ENCODE measurements at regions not wholly inside any gene's neighbourhood (a gene's known extent, or its start where the extent isn't known, plus 50 kb on each side); places are given as distances from the start of the nearest gene placed in this dataset.

DNA sequence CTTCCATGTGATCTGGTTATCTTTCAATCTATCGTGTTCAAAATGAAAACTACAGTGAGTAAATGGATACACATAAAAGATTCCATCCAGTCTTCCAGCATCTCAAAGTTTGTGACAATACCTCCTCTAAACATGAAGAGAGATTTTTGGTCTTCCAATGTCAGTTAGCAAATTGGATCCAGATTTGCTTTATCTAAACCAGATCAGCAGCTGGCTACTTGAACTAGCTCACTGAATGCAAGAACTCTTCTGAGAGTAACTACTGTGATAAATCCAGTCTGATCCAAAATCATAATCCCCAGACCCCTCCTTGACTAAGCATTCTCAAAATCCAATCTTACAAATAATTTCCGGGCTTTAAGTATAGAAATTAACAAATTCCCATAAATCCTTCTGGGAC is 2177.9 kb upstream of the C9orf72 start:
- no peak for TF ChIP-seq ZNF274 (IDR thresholded peaks at IDR 0.05; ENCODE audit: low read depth, low read length)
- H3K4me3 ChIP-seq (ENCODE audit: low read length) = no peak overlapping the region

DNA sequence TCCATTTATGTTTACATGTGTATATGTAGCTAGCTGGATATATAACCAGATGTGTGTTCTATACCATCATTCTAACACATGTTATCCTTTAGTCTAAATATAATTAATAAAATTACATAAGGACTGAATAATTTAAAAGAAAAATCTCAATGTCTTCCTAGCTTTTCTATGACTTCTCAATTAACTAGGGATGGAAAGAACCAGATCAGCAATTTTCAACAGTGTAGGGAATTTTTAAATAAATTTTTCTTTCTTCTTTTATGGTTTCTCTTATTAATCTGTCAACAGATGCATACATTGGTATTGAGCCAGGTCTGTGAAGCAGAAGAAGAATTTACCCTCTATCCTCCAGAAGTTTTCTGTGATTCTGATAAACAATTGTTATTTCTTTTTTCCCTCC is 2180.4 kb upstream of the C9orf72 start:
- no peak for TF ChIP-seq ZNF274 (IDR thresholded peaks at IDR 0.05; ENCODE audit: low read depth, low read length)
- no peak overlapping the region for H3K4me3 ChIP-seq (ENCODE audit: low read length)

DNA sequence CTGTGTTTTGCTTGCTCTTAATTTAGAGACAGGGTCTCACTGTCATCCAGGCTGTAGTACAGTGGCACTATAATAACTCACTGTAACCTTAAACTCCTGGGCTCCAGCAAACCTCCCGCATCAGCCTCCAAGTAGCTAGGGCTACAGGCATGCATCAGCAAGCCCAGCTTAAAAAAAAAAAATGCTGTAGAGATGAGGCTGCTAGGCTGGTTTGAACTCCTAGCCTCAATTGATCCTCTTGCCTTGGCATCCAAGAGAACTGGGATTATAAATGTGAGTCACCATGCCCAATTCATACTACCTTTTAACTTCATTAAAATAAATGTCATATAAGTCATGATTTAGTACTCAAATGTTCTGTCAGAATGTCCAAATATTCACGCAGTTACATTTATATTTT is 2195.7 kb upstream of the C9orf72 start:
- H3K4me3 ChIP-seq (ENCODE audit: low read length) = no peak overlapping the region
- no peak for TF ChIP-seq ZNF274 (IDR thresholded peaks at IDR 0.05; ENCODE audit: low read depth, low read length)

DNA sequence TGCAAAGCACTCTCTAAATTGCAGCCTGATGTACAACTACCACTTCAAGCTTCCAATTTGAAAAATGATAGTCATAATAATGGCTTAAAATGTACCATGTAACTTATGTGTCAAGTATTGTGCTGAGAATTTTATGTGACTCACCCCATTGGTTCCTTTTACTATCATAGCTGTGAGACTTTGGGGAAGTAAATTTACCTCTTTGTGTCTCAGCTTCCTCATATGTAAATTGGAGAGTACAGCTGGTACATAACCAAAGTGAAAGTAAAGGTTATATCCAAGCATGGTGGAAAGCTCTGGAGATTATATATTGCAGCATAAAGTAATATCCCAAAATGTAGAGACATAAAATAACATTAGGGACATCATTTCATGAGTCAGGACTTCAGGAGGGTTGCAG is 2200.4 kb upstream of the C9orf72 start:
- H3K4me3 ChIP-seq (ENCODE audit: low read length) = no peak overlapping the region
- TF ChIP-seq ZNF274 (IDR thresholded peaks at IDR 0.05; ENCODE audit: low read depth, low read length) = no peak

DNA sequence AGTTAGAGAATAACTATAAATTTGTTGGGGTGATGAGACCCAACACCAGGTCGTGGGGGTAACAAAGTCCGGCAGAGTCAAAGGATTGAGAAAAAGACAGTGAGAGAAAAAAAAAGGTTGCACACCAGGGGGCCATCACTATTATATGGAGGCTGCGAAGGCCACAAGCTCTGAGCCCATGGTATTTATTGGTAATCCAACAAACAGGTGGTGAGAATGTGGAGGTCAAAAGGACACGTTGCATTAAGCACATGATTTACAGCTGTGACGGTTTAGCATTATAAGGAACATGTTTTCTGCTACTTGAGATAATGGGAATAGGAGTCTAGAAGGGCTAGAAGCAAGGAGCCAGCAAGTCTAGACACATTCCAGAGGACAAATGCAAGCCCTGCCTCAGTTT is 2202.2 kb upstream of the C9orf72 start:
- H3K4me3 ChIP-seq (ENCODE audit: low read length) = no peak overlapping the region
- TF ChIP-seq ZNF274 (IDR thresholded peaks at IDR 0.05; ENCODE audit: low read depth, low read length) = no peak

DNA sequence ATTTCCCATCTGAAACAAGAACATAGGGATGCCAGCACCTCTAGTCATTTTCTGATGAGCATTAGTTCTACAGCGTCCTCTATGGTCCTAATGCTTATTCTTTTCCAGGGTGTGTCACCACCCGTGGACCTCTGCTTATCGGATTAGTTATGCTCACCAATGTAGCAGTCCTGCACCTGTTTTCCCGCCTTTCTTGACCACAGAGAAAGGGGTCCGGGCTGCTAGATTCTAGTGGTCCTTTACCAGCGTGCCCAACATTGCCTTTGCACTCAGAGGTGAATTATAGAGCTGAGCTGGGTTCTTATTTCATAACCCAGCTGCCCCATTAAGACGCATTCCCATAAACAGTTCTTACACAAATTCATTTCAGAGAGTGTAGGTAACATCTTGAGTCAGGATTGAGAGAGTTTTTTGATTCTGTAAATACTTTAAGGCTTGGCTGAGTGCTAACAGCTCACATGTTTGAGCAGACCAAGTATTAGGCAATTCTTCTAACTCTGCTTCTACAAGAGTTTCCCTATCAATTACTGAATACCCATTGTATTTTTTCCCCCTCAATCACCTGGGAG is 2205.1 kb upstream of the C9orf72 start:
- no peak overlapping the region for H3K4me3 ChIP-seq (ENCODE audit: low read length)
- no peak for TF ChIP-seq ZNF274 (IDR thresholded peaks at IDR 0.05; ENCODE audit: low read depth, low read length)

DNA sequence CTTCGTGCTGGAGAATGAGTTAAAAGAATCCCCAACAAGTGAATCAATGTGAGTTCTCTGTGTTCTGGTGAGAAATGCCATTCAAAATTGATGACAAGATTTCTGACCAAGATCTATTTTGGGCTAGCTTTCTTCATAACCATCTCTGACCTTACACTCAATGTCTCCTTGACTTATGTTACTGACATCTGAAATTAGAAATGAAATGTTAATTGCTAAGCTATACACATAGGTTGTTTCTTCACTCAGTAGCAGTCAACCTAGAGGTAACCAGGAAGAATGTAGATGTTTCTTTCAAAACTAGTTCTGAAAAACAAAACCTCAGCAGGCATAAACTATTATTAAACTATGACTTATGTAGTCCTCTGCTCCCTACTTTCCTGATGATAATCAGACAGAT is 2220.7 kb upstream of the C9orf72 start:
- H3K4me3 ChIP-seq (ENCODE audit: low read length) = no peak overlapping the region
- TF ChIP-seq ZNF274 (IDR thresholded peaks at IDR 0.05; ENCODE audit: low read depth, low read length) = no peak

DNA sequence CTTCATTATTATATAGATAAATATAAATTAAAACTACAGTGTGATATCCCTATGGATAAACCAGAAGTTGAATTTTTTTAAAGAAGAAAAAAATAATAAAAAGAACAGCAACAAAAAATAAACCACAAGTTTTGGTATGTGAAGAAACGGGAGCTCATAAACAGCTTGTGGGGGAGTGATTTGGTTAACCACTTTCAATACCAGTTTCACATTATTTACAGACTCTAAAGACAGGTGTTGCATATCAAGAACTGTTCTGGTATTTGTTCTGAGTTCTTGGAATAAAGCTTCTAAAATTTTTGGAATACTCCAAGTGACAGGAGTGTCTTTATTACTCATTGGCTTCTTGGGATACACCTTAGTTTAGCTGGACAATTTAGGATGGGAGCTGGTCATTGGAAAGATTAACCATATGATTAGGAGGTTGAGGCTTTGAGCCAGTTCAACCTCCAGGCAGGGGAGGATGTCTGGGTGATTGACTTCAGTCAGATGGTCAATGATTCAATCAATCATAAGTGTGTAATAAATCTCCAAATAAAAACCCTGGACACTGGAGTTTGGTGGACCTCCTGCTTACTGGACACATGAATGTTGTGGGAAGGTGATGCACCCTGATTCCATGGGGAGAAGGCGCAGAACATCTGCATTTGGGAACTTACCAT is 2223.1 kb upstream of the C9orf72 start:
- no peak overlapping the region for H3K4me3 ChIP-seq (ENCODE audit: low read length)
- no peak for TF ChIP-seq ZNF274 (IDR thresholded peaks at IDR 0.05; ENCODE audit: low read depth, low read length)

DNA sequence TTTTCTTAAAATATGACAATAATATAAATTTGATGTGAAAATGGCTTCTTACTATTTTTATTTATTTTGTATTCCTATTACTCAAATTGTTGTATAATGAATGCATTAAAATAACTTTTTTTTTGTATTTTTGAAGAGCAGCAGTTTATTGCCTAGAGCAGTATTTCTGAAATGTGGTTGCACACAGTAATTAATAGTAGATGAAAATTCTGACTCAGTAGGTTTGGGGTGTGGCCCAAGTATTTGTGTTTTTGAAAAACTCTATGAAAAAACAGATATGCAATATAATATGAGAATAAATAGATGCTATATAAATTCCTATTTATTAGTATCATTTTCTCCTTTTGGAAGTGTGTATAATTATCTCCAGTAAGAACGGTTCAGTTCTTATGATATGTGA is 2225.3 kb upstream of the C9orf72 start:
- no peak overlapping the region for H3K4me3 ChIP-seq (ENCODE audit: low read length)
- TF ChIP-seq ZNF274 (IDR thresholded peaks at IDR 0.05; ENCODE audit: low read depth, low read length) = no peak

DNA sequence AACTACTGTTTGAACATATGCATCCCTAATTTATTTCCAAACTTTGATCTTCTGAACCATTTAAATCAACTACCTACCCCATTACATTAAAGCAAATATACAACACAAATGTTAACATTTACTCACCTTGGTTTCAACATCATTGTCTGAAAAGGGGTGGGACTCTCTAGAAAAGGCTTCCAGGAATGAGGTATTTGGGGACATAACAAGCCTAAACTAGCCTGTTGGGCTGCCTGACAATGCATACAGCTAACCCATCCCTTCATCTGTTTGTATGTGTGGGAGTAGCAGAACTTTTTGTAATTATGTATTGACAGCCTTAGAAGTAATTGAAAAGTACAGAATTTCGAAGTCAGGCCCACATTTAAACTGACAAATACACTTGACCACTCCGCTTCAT is 2225.9 kb upstream of the C9orf72 start:
- no peak overlapping the region for H3K4me3 ChIP-seq (ENCODE audit: low read length)
- TF ChIP-seq ZNF274 (IDR thresholded peaks at IDR 0.05; ENCODE audit: low read depth, low read length) = no peak

DNA sequence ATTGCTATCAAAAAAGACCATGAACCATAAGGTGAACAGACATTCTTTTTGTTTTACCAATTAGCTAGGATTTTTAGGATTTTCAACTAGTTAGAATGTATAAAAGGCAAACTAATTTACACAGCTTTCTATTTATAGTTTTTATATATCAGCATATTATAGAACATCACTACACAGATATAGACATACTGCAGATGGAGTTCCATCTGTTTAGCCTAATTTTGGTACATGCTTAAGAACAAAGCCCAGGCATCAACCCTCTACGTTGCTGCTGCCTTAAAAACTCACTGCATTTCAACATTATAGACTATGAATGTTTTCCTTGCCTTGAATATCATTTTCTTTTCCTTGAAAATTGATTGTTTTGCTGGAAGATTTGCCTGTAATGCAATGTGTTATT is 2227.5 kb upstream of the C9orf72 start:
- no peak overlapping the region for H3K4me3 ChIP-seq (ENCODE audit: low read length)
- TF ChIP-seq ZNF274 (IDR thresholded peaks at IDR 0.05; ENCODE audit: low read depth, low read length) = no peak

DNA sequence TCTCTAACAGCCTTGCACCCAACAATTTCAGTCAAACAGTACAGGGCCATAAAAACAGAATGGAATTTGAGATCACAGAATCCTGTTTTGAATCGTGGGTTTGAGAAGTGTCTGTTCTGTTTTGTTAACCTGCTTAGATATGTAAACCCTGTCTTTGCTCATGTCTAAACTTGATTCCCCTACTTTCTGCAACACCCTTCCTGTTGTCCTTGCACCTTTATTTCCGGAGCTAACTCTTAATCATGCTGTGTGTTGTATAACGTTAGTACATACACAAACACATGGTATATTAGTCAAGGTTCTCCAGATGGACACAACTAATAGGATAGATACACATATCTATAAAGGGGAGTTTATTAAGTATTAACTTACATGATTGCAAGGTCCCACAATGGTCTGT is 2229.2 kb upstream of the C9orf72 start:
- no peak for TF ChIP-seq ZNF274 (IDR thresholded peaks at IDR 0.05; ENCODE audit: low read depth, low read length)
- no peak overlapping the region for H3K4me3 ChIP-seq (ENCODE audit: low read length)

DNA sequence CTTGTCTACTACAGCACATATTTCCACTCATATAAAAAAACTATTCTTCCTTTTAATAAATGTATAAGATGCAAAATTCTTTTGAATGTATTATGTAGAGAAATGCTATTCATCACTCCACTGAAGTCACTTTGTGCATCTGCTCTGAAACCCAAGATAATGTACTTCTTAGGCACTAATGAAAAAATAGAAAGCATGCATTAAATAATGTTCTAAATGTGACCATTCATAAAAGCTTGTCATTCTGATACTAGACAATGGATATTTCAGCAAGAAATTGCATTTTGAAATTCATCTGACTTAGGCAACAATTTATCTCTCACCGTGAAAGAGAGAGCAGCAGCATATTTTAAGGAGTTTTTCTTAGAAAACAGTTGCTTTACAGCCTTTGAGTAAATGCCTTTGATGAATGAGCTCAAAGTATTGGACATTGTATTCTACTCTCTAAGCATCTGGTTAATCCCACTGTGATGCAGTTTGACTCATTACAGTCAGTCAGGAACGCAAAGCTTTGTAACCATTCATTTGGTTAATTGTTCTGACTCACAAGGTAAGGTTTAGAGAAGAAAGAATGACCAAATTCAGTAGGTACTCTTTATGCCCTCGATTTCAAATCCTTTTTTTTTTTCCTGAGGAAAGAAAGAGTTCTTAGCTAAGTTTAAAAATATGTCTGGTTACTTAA is 2233.8 kb upstream of the C9orf72 start:
- H3K4me3 ChIP-seq (ENCODE audit: low read length) = no peak overlapping the region
- TF ChIP-seq ZNF274 (IDR thresholded peaks at IDR 0.05; ENCODE audit: low read depth, low read length) = no peak

DNA sequence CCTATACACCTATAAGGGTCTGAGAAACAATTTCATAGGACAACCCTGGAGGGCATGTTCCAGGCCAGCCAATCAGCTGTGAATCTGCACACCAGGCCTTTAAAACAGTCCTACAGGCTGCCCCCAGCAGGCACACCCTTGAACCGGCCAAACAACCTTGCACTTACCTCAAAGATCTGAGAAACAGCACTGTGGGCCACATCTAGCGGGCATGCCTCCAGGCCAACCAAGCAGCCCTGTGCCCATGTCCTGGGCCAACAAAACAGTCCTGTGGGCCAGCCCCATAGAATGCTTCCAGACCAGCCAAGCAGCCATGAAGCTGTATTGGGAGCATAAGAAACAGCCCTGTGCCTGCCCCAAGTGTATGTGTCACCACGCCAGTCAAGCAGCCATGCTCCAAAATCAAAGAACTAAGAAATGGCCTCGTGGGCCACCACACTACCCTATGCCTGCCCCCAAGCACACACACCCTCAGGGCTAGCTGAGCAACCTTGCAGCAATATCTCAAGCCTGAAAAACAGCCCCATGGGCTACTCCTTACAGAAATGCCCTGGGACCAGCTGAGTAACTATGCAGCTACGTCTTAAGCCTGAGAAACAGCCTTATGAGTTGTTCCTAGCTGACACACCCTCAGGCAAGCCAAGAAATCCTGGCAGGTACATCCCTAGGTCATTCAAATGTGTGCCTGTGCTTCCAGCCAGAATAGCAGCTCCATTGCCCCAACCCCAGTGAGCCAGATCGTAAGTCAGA is 2243.8 kb upstream of the C9orf72 start:
- no peak for TF ChIP-seq ZNF274 (IDR thresholded peaks at IDR 0.05; ENCODE audit: low read depth, low read length)

DNA sequence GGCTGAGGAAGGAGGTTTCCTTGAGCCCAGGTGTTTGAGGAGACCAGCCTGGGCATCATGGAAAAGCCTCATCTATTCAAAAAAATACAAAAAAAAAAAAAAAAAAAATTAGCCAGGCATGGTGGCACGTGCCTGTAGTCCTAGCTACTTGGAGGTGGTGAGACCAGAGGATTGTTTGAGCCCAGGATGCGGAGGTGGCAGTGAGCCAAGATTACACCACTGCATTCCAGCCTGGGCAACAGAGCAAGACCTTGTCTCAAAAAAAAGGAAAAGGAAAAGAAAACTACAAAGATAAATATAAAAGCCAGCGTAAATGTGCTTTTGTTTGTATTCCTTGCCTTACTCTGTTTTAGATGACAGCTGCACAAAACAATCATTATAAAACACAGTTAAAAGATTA is 2249.2 kb upstream of the C9orf72 start:
- no peak for TF ChIP-seq ZNF274 (IDR thresholded peaks at IDR 0.05; ENCODE audit: low read depth, low read length)
- H3K4me3 ChIP-seq (ENCODE audit: low read length) = no peak overlapping the region

More for the DNA sequence above, 2243.8 kb upstream of the C9orf72 start:
- H3K4me3 ChIP-seq (ENCODE audit: low read length) = no peak overlapping the region

Measured in GM08714 (cell line).